ENCODE measurements at regions not wholly inside any gene's neighbourhood (a gene's known extent, or its start where the extent isn't known, plus 50 kb on each side); places are given as distances from the start of the nearest gene placed in this dataset.
"Not testable (repeated sequence)": the region's sequence is repeated elsewhere in the genome, so short reads cannot be mapped to it uniquely, and the experiment has no call there.

DNA sequence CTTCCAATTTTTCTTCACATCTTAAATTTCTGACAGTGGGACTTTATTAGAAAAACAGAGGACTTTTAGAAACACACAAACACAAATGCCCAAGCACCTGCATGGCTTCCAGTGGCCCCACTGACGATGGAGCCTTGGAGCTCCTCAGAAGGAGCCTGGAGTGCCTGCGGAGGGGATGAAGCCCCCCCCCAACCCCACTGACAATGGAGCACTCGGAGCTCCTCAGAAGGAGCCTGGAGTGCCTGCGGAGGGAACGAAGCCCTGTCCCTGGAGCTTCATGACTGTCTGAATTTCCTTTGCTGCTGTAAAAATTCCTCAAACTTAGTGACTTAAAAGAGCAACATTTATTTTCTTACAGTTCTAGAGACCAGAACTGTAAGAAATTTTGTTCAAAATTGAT is 80.1 kb upstream of the VRK1 start:
- TF ChIP-seq, protein P1, sequence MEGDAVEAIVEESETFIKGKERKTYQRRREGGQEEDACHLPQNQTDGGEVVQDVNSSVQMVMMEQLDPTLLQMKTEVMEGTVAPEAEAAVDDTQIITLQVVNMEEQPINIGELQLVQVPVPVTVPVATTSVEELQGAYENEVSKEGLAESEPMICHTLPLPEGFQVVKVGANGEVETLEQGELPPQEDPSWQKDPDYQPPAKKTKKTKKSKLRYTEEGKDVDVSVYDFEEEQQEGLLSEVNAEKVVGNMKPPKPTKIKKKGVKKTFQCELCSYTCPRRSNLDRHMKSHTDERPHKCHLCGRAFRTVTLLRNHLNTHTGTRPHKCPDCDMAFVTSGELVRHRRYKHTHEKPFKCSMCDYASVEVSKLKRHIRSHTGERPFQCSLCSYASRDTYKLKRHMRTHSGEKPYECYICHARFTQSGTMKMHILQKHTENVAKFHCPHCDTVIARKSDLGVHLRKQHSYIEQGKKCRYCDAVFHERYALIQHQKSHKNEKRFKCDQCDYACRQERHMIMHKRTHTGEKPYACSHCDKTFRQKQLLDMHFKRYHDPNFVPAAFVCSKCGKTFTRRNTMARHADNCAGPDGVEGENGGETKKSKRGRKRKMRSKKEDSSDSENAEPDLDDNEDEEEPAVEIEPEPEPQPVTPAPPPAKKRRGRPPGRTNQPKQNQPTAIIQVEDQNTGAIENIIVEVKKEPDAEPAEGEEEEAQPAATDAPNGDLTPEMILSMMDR (conservative IDR thresholded peaks at IDR 0.05; ENCODE audit: low read depth): no peak
- H3K27ac ChIP-seq: no peak overlapping the region
- CTCF ChIA-PET: no interaction called here
- DNase-seq (ENCODE audit: low spot score): no peak
- POLR2A ChIA-PET (ENCODE audit: low non-redundant PET): no interaction called here

DNA sequence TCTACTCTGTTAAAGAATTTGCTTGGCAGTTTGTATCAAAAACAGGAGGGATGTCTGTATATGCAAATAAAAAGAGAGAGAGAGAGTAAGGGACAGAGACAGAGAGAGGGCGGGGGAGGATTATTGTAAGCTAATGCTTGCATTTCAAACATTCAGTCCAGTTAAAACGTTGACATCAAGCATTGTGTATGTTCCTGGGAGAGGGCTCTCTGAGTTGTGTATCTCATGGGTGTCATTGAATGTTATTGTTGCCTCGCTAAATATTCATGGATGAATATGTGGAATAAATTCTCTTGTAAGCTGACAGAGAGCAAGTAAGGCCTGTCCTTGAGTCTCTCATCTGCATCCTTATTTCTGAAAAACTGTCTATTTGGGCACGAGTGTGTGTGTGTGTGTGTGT is 78.8 kb upstream of the VRK1 start:
- ChIA-PET POLR2A (ENCODE audit: low non-redundant PET) (no interaction called here), CTCF (interaction anchor here (1.6 kb wide), 1 partner anchor 22 kb away, joined by 3 read pairs; no protein-coding TSS in a partner anchor)
- H3K27ac ChIP-seq: no peak overlapping the region
- no peak for DNase-seq (ENCODE audit: low spot score)
- TF ChIP-seq, protein P1 (conservative IDR thresholded peaks at IDR 0.05; ENCODE audit: low read depth): no peak

DNA sequence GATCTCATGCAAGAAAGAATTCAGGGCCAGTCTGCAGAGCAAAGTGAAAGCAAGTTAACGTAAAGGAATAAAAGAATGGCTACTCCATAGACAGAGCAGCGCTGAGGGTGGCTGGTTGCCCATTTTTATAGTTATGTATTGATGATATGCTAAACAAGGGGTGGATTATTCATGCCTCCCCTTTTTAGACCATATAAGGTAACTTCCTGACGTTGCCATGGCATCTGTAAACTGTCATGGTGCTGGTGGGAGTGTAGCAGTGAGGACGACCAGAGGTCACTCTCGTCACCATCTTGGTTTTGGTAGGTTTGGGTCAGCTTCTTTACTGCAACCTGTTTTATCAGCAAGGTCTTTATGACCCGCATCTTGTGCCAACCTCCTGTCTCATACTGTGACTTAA is 76.5 kb upstream of the VRK1 start:
- POLR2A ChIA-PET (ENCODE audit: low non-redundant PET); CTCF ChIA-PET; DNase-seq (ENCODE audit: low spot score); H3K27ac ChIP-seq: not testable (repeated sequence)

DNA sequence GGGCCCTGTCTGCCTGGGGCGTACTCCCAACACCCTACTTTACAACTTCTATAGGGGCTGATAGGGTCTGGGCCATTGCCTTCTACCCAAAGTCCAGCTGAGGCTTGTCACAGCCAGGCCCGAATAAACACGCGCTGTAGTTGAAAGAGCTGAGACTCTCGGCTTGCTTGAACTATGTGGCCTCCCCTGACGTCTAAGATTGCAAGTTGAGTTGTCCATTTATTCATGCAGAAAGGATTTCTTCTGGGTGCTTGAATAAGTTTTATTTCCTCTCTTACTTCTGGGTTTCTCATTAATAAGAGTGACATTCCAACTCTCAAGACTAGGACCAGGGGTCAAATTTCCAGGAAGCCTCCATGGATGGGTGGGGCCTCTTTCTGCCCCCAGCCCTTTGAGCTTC is 74.4 kb upstream of the VRK1 start:
- TF ChIP-seq, protein P1 (conservative IDR thresholded peaks at IDR 0.05; ENCODE audit: low read depth): no peak
- POLR2A ChIA-PET (ENCODE audit: low non-redundant PET): no interaction called here
- CTCF ChIA-PET: no interaction called here
- no peak for DNase-seq (ENCODE audit: low spot score)
- H3K27ac ChIP-seq: no peak overlapping the region

DNA sequence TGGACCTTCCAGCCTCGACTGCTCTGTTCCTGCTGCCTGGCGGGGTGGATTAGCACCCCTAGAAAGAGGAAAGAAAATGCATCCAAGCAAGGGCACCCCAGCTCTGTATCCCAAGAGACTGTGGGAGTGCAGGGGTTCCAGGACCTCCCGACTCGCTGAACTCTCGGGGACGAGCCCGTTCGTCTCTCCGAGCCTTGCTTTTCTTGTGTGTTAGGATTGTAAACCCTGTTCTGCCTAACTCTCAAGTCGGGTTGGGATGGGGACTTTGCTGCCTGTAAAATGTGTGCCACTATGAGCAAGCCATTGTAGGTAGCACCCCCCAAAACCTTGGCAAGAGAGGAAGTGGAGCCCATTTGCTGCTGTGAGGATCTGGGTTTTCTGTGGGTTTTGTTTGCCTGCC is 73.2 kb upstream of the VRK1 start:
- CTCF ChIA-PET: no interaction called here
- POLR2A ChIA-PET (ENCODE audit: low non-redundant PET): no interaction called here
- TF ChIP-seq, protein P1 (conservative IDR thresholded peaks at IDR 0.05; ENCODE audit: low read depth): no peak
- no peak overlapping the region for H3K27ac ChIP-seq
- no peak for DNase-seq (ENCODE audit: low spot score)

DNA sequence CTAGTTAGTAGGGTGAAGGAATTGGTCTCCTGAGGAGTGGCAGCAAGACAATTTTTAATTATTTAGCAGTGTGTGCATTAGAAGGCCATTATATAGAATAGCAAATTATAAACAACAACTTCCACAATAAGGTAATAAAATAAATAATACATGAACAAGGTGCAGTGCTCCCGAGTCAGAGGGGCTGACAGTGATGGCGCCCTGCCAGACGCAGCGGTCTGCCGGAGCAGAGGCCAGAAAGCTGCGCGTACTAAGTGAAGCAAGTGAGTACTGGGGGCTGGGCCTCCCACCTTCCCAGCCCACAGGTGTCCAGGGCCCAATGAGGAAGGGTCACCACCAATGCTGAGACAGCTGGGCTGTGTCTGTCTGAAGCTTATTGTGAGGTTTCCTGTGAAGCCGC is 72.0 kb upstream of the VRK1 start:
- H3K27ac ChIP-seq: no peak overlapping the region
- ChIA-PET POLR2A (ENCODE audit: low non-redundant PET) (no interaction called here), CTCF (interaction anchor here (0.9 to 1.1 kb wide), 2 partner anchors 16 to 31 kb away, joined by 3 to 6 read pairs; no protein-coding TSS in a partner anchor)
- TF ChIP-seq, protein P1 (conservative IDR thresholded peaks at IDR 0.05; ENCODE audit: low read depth): no peak
- DNase-seq (ENCODE audit: low spot score): no peak

DNA sequence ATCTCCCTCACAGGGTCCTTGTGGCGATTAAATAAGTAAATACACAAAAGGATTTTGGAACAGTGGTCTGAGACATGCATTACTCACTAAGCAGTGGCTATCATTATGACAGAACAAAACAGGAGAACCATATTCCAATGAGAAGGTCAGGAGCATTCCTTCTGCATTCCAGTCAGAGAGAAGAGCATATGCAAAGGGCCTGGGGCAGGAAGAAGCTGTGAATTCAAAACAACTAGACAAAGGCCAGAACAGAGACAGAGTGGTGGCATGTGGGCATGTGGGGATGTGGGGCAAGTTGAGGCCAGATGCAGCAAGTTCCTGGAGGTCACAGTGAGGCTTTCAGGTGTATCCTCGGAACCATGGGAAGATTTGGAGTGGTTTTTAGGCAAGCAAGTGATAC is 70.1 kb upstream of the VRK1 start:
- no peak for DNase-seq (ENCODE audit: low spot score)
- ChIA-PET CTCF (interaction anchor here (0.6 kb wide), 1 partner anchor 15 kb away, joined by 3 read pairs; no protein-coding TSS in a partner anchor), POLR2A (ENCODE audit: low non-redundant PET) (no interaction called here)
- TF ChIP-seq, protein P1 (conservative IDR thresholded peaks at IDR 0.05; ENCODE audit: low read depth): no peak
- H3K27ac ChIP-seq: no peak overlapping the region

Measured in RWPE1 (cell line).